NCI-H226 (cell line): ENCODE measurements at regions not wholly inside any gene's neighbourhood (a gene's known extent, or its start where the extent isn't known, plus 50 kb on each side); places are given as distances from the start of the nearest gene placed in this dataset.

Experiments
- DNase-seq: peaks from one replicate; pipeline ENCODE4 v3.0.0-alpha.2; 2015

GRCh38 chr11:134792044-134792443 lies 380.0 kb upstream of the B3GAT1 start:
- no peak for DNase-seq

DNA sequence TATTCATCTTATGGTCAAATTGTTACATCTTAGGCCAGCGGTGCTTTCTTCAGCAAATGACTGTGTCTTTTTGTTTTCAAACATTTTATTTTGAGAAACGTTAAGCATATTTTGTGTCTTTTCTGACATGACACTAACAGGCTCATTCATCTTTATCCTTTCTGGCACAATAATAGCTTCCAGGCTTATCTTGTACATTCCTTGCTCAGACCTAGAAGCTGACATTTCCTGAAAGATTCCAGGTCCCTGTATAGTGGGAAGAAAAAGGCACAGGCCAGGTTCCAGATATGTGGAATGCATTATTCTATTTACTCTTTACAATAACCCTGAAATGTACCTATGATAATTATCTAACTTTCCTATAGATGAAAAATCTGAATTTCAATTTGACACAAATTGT lies 379.1 kb upstream of the B3GAT1 start:
- no peak for DNase-seq

- DNase-seq, result no peak
Observed at GRCh38 chr11:134789104-134789503, 377.1 kb upstream of the B3GAT1 start.

GRCh38 chr11:134786636-134787035 lies 374.6 kb upstream of the B3GAT1 start:
- no peak for DNase-seq

DNA sequence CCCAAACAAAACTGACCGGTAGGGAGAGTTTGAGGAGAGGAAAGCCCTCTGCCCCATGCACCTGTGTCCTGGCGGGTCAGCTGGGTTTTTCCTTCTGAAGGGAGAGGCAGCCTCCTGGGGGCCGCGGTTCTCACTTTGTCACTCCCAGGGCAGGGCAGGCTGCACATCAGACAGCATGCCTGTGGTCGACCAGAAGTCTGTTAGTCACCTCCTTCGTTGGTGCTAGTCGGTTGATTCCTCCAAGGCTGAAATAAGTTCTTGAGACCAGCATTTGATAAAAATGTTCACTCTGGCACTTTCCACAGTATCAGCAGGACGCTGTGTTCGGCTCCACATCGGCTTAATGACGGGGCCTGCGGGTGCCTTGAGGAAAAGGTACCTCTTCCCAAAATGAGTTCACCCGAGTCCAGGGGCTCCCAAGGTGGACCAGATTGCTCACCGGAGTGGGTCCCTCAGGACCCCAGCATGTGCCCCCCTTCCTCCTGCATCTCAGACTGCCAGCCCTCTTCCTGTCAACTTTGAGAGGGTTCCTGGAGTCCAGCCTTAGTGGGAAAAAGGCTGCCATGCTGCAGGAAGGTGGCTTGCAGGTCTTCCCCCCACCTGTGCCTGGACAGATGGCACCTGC lies 373.7 kb upstream of the B3GAT1 start:
- no peak for DNase-seq

GRCh38 chr11:134785059-134785458 lies 373.0 kb upstream of the B3GAT1 start:
- DNase-seq, result no peak

GRCh38 chr11:134784568-134784967 lies 372.5 kb upstream of the B3GAT1 start:
- DNase-seq, result no peak

- no peak for DNase-seq
Observed at GRCh38 chr11:134784046-134784445, 372.0 kb upstream of the B3GAT1 start.

DNA sequence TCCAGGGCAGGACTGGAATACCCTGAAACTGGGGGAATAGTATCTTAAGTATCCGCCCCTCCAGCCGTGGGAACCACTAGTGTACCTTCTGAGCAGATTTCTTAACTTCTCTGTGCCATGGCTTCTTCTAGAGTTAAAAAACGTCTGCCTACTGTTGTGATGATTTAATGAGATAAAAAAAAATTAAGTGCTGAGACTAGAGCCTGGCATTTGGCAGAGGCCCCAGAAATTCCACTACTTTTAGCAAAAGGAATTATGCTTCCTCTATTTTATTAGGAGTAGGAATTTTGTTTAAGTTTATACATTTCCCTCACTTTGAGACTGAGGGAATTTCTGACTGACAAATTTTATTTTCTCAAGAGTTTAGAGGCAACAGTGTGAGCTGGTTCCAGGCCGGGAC lies 371.2 kb upstream of the B3GAT1 start:
- DNase-seq, result no peak

- DNase-seq, result no peak
Observed at GRCh38 chr11:134781380-134781866, 369.4 kb upstream of the B3GAT1 start.

GRCh38 chr11:134780486-134781147 lies 368.6 kb upstream of the B3GAT1 start:
- DNase-seq, result no peak

GRCh38 chr11:134779179-134779578 lies 367.1 kb upstream of the B3GAT1 start:
- no peak for DNase-seq

- no peak for DNase-seq
Observed at GRCh38 chr11:134768463-134768862, 356.4 kb upstream of the B3GAT1 start.

GRCh38 chr11:134765565-134765964 lies 353.5 kb upstream of the B3GAT1 start:
- DNase-seq, result no peak

DNA sequence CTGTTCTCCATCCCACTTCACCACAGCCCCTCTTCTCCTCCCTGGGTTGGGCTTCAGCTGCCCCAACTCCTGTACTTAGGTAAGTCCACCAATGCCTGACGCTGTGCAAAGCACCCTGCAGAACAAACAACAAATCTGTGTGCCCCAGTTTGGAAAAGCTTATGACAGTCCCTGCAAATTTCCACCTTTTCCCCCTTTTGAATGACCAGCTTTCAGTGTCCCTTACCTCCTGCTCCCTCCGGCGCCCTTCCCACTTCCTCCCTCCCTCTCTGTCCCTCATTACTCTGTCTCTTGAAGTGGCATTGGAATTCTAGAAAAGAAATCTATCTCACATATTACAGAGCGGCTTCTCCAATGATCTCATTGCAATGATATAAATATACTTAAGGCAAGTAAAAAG lies 352.9 kb upstream of the B3GAT1 start:
- DNase-seq, result no peak

DNA sequence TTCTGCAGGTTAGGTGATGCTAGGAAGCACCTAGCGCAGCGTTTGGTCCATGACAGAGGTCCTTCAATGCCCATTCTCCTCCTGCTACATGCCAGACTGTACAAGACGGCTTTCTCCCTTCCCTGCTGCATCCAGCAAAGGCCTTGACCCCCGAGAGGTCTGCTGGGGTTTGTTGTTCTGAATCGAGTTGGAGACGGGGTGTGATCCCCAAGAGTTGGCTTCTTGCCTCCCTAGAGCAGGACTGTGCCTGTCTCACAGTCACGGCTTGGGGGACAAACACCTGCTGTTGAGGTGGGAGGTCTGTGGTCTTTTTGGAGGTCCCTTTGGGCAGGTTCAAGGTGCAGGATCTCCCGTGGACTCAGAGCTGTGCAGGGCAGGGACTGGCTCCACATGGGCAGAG lies 352.3 kb upstream of the B3GAT1 start:
- no peak for DNase-seq

- DNase-seq, result no peak
Observed at GRCh38 chr11:134763030-134763388, 351.0 kb upstream of the B3GAT1 start.

DNA sequence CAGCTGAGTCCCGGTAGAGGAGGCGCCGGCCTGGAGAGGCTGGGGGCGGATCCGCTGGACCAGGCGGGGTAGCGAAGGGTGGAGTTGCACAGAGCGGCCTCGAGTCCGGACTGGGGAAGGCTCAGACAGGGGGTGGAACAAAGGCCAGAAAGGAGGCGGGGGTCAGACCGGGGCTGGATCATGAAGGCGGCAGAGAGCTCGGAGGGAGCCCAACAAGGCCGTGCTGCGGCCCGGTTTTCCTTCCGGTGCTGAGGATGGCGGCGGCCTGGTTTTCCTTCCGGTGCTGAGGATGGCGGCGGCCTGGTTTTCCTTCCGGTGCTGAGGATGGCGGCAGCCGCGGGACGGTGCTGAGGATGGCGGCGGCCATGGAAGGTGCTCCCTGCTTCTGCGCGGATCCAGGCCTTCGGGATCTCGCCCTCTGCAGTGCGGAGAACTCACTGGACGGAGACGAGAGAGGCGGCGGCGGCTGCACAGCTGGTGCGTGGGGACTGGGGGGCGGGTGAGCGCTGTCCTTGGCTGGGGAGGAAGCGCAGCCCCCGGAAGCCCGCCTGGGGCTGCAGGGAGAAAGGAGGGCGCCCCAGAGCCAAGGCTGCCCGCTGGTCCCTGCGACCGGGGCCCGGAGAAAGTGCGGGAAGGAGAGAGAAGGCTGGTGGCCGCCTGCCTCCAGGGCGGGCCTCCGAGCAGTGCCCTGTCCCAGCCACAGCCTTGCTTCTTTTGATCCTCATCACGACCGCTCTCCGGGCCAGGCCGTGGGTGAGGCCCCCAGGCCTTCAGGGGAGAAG lies 350.4 kb upstream of the B3GAT1 start:
- DNase-seq, result no peak

DNA sequence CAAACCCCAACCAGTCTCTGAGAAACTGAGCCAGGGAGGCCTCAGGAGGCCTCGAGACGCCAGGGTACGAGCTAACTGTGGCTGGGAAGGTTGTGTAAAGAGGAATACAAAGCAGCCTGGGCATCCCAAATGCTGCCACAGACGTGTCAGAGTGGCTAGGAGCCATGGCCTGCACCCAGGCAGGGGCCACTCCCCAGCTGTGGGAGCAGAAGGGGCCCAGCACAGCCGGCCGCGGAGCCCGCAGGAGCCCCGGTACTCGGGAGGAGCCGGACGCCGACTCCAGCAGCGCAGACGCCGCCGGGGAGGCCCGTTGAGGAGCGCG lies 349.8 kb upstream of the B3GAT1 start:
- no peak for DNase-seq

GRCh38 chr11:134761386-134761785 lies 349.3 kb upstream of the B3GAT1 start:
- DNase-seq, result no peak

DNA sequence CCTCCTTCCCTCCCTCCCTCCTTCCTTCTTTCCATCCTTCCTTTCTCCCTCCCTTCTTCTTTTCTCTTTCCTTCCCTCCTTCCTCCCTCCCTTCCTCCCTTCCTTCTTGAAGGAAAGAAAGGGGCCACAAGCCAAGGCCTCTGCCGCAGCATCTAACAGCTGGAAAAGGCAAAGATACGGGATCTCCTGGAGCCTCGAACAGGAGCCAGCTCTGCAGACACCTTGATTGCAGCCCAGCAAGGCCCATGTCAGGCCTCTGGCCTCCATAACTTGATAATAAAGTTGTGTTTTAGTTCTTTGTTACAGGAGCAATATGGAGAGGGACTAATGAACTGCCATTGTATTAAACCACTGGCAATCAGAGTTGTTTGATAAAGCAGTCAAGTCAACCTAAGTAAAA lies 348.9 kb upstream of the B3GAT1 start:
- no peak for DNase-seq

DNA sequence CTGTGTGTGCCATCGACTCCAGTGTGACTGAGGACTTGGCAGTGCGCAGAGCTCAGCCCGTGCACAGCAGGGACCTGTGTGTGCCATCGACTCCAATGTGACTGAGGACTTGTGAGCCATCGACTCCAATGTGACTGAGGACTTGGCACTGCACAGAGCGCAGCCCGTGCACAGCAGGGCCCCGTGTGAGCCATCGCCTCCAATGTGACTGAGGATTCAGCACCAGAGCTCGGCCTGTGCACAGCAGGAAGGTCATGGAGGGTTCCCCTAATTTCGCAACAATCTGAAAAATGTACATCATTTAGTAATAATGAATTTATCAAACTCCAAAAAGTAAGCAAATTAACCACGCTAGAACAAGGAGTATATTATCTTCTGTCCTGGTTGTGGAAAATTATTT lies 348.3 kb upstream of the B3GAT1 start:
- DNase-seq, result no peak

DNA sequence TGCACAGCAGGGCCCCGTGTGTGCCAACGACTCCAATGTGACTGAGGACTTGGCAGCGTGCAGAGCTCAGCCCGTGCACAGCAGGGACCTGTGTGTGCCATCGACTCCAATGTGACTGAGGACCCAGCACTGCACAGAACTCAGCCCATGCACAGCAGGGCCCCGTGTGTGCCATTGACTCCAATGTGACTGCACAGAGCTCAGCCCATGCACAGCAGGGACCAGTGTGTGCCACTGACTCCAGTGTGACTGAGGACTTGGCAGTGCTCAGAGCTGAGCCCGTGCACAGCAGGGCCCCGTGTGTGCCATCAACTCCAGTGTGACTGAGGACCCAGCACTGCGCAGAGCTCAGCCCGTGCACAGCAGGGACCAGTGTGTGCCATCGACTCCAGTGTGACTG lies 347.8 kb upstream of the B3GAT1 start:
- no peak for DNase-seq

GRCh38 chr11:134759274-134759673 lies 347.2 kb upstream of the B3GAT1 start:
- DNase-seq, result no peak
